Esophagus squamous epithelium (tissue), 5 donors: ENCODE measurements at regions not wholly inside any gene's neighbourhood (a gene's known extent, or its start where the extent isn't known, plus 50 kb on each side); places are given as distances from the start of the nearest gene placed in this dataset.

Experiments used
- DNase-seq: peaks from one replicate; lab custom pipeline; 2025; lab: John Stamatoyannopoulos, UW
- H3K27ac ChIP-seq, 4 donors: fragments of 200-600 bp; sonication (generic); one replicate each; pipeline ENCODE4 v1.5.1; 2016 to 2019; ENCODE audit warnings: mild to moderate bottlenecking in 1 of 4
- H3K27me3 ChIP-seq, 4 donors: fragments of 200-600 bp; sonication (generic); 1 replicate in 3 of 4; 2 replicates in 1 of 4; pipeline versions ENCODE4 v1.5.1 to v1.6.0; 2017 to 2021; ENCODE audit warnings: antibody characterized with exemption in 1 of 4
- H3K36me3 ChIP-seq, 3 donors: fragments of 200-600 bp; sonication (generic); one replicate each; pipeline ENCODE4 v1.5.1; 2016 to 2019
- H3K4me1 ChIP-seq, 3 donors: fragments of 200-600 bp; sonication (generic); one replicate each; pipeline ENCODE4 v1.5.1; 2017 to 2019
- H3K4me3 ChIP-seq, 4 donors: fragments of 200-600 bp; sonication (generic); 1 replicate in 3 of 4; 2 replicates in 1 of 4; pipeline ENCODE4 v1.5.1; 2016 to 2019; ENCODE audit warnings: mild to moderate bottlenecking in 2 of 4, moderate library complexity in 1 of 4
- H3K9me3 ChIP-seq, 3 donors: fragments of 200-600 bp; sonication (generic); one replicate each; pipeline ENCODE4 v1.5.1; 2016 to 2019
- POLR2A ChIP-seq, 4 donors: fragments of 450-650 bp; IDR thresholded peaks; one replicate each; pipeline ENCODE4 v1.6.1; 2017; ENCODE audit warnings: antibody characterized with exemption in 4 of 4, mild to moderate bottlenecking in 4 of 4, moderate library complexity in 3 of 4
- WGBS, 2 donors: methylation state at CpG; one replicate each; pipeline ENCODE4 v1.1.5; 2018; 5-methylcytosine and 5-hydroxymethylcytosine counted together
- intact Hi-C: fragments of 100-400 bp; cut with DNase I; formaldehyde crosslinking; loops from one replicate; pipeline ENCODE4 v1.15.0; 2022
- TF ChIP-seq, protein P1 (sequence below), 6 experiments: fragments of 450-650 bp in 4 of 6; fragments of 200-600 bp in 2 of 6; sonication (generic) in 2 of 6; IDR thresholded peaks; one replicate each; pipeline ENCODE4 v1.5.1; 2016 to 2019; ENCODE audit warnings: antibody characterized with exemption in 6 of 6, mild to moderate bottlenecking in 4 of 6, moderate library complexity in 4 of 6
- donor health status: DM: yes; HTN: yes; CAD: no.

- no peak for TF ChIP-seq POLR2A (IDR thresholded peaks at IDR 0.05)
- Histone ChIP-seq H3K36me3 (no peaks in the 10 kb centered on the region), H3K4me3 (no peak overlapping the region), H3K9me3 (no peaks in the 10 kb centered on the region), H3K4me1 (no peaks in the 10 kb centered on the region), H3K27me3 (no peaks in the 10 kb centered on the region), H3K27ac (no peak overlapping the region)
- no peak for DNase-seq
- 53 to 64% methylated on average over 2 of the region's 2 CpGs for WGBS, 2 donors
- intact Hi-C loops = no loop called here
These were observed 140.7 kb upstream of the ANKRD1 start for GRCh38 chr10:91061608-91062007.

GRCh38 chr10:91062091-91062490 is 141.2 kb upstream of the ANKRD1 start:
- 70 to 93% methylated on average over 3 of the region's 3 CpGs for WGBS, 2 donors
- no peak overlapping the region for H3K27ac ChIP-seq

DNA sequence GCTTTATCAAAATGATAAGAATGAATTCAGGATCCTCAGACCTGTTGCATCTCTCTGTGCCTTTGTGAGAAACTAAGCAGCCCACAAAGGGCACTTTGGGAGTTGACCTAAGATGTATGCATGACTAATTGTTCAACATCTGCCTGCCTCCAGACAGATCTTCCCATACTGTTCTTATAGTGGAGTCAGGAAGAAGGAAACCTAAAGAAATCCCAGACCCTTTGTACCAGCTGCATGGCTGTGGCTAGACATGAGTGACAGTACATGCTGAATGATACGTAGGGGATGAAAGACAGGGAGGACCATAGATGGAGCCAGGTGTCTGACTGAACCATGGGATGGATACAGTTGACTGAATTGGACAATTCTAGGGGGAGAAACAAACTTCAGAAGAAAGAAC is 148.7 kb upstream of the PCGF5 start:
- peaks cover 0 to 7% (median 0%) of the 10 kb centered on the region in 4 donors for H3K27me3 ChIP-seq
- H3K4me3 ChIP-seq = no peak overlapping the region
- H3K27ac ChIP-seq = no peak overlapping the region
- DNase-seq = no peak
- TF ChIP-seq POLR2A (IDR thresholded peaks at IDR 0.05) = no peak
- TF ChIP-seq, protein P1, sequence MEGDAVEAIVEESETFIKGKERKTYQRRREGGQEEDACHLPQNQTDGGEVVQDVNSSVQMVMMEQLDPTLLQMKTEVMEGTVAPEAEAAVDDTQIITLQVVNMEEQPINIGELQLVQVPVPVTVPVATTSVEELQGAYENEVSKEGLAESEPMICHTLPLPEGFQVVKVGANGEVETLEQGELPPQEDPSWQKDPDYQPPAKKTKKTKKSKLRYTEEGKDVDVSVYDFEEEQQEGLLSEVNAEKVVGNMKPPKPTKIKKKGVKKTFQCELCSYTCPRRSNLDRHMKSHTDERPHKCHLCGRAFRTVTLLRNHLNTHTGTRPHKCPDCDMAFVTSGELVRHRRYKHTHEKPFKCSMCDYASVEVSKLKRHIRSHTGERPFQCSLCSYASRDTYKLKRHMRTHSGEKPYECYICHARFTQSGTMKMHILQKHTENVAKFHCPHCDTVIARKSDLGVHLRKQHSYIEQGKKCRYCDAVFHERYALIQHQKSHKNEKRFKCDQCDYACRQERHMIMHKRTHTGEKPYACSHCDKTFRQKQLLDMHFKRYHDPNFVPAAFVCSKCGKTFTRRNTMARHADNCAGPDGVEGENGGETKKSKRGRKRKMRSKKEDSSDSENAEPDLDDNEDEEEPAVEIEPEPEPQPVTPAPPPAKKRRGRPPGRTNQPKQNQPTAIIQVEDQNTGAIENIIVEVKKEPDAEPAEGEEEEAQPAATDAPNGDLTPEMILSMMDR (IDR thresholded peaks at IDR 0.05) = no peak
- H3K4me1 ChIP-seq = peaks cover 0 to under 1% (median 0%) of the 10 kb centered on the region in 3 donors
- 31 to 100% methylated on average over 1 of the region's 1 CpG for WGBS, 2 donors
- H3K36me3 ChIP-seq = no peaks in the 10 kb centered on the region
- H3K9me3 ChIP-seq = no peaks in the 10 kb centered on the region
- intact Hi-C loops = no loop called here

More at GRCh38 chr10:91062091-91062490, 141.2 kb upstream of the ANKRD1 start:
- Histone ChIP-seq H3K9me3 (no peaks in the 10 kb centered on the region), H3K4me1 (no peaks in the 10 kb centered on the region), H3K36me3 (no peaks in the 10 kb centered on the region), H3K4me3 (no peak overlapping the region), H3K27me3 (no peaks in the 10 kb centered on the region)
- TF ChIP-seq, protein P1 (IDR thresholded peaks at IDR 0.05) = no peak
- TF ChIP-seq POLR2A (IDR thresholded peaks at IDR 0.05) = no peak
- intact Hi-C loops = no loop called here
- DNase-seq = no peak

- WGBS, 2 donors = 51 to 66% methylated on average over 4 of the region's 4 CpGs
- intact Hi-C loops = no loop called here
- H3K9me3 ChIP-seq = no peaks in the 10 kb centered on the region
- H3K4me1 ChIP-seq = peaks cover 0 to 17% (median 0%) of the 10 kb centered on the region in 3 donors
- no peaks in the 10 kb centered on the region for H3K36me3 ChIP-seq
- DNase-seq = no peak
- no peak overlapping the region for H3K27ac ChIP-seq
- H3K27me3 ChIP-seq = peaks cover 0 to 11% (median 0%) of the 10 kb centered on the region in 4 donors
- no peak for TF ChIP-seq POLR2A (IDR thresholded peaks at IDR 0.05)
- TF ChIP-seq, protein P1 (IDR thresholded peaks at IDR 0.05) = no peak
- H3K4me3 ChIP-seq = no peak overlapping the region
These were observed 147.0 kb upstream of the PCGF5 start for GRCh38 chr10:91073286-91073979.

GRCh38 chr10:91076991-91077548 is 143.4 kb upstream of the PCGF5 start:
- DNase-seq = no peak
- Histone ChIP-seq H3K9me3 (no peaks in the 10 kb centered on the region), H3K4me1 (peaks cover 0 to 21% (median 0%) of the 10 kb centered on the region in 3 donors), H3K4me3 (no peak overlapping the region), H3K27me3 (peaks cover 0 to 18% (median 0%) of the 10 kb centered on the region in 4 donors), H3K27ac (peak overlapping the region; percentile 8 to 68 (median 48)), H3K36me3 (no peaks in the 10 kb centered on the region)
- TF ChIP-seq, protein P1 (IDR thresholded peaks at IDR 0.05) = no peak
- no peak for TF ChIP-seq POLR2A (IDR thresholded peaks at IDR 0.05)
- WGBS, 2 donors = 35 to 55% methylated on average over 7 of the region's 7 CpGs
- intact Hi-C loops = no loop called here
